GM12878 (cell line): ENCODE measurements at regions not wholly inside any gene's neighbourhood (a gene's known extent, or its start where the extent isn't known, plus 50 kb on each side); places are given as distances from the start of the nearest gene placed in this dataset.

Source experiments
- ATAC-seq: fragments of 200-7000 bp; cut with Tn5 transposase; 3 replicates; pipeline ENCODE4 v1.9.1; 2020; ENCODE audit warnings: mild to moderate bottlenecking, moderate library complexity
- BruUV-seq: library from RNA; stranded (reverse); fragments of 400-500 nt; replicated peaks from 2 replicates; lab custom pipeline; 2021; lab: Mats Ljungman, UMichigan
- CTCF ChIA-PET: fragments of 300-600 bp; sonication (Branson Sonifier 250); formaldehyde crosslinking; extraction: SDS; loops from one replicate; lab custom pipeline; 2021; ENCODE audit warnings: inconsistent platforms; lab: Yijun Ruan, JAX
- POLR2A ChIA-PET: fragments of 350-600 bp; formaldehyde crosslinking; extraction: SDS; loops from one replicate; lab custom pipeline; 2021; ENCODE audit warnings: inconsistent platforms; lab: Charles Lee
- RAD21 ChIA-PET: fragments of 300-600 bp; sonication (Branson Sonifier 250); formaldehyde crosslinking; loops from one replicate; lab custom pipeline; 2023; ENCODE audit warnings: antibody characterized with exemption; ENCODE audit not compliant: unreplicated experiment; lab: Charles Lee
- SMC1A ChIA-PET: fragments of 300-600 bp; sonication (Branson Sonifier 250); formaldehyde crosslinking; loops from one replicate; lab custom pipeline; 2023; ENCODE audit not compliant: unreplicated experiment, uncharacterized antibody; lab: Charles Lee
- DNase-seq: peaks from one replicate; pipeline ENCODE4 v3.0.0-alpha.2; 2011; ENCODE audit warnings: low read depth, low spot score
- FAIRE-seq: peaks from 3 replicates; lab custom pipeline; 2011; peaks lifted over from hg19 to GRCh38; lab: Jason Lieb, UNC
- H2AFZ ChIP-seq: 2 replicates; pipeline ENCODE4 v1.6.0; 2011; ENCODE audit warnings: low read depth, low read length, control low read depth; ENCODE audit not compliant: control insufficient read depth
- H3K27ac ChIP-seq: 2 replicates; pipeline ENCODE4 v1.5.1; 2011; ENCODE audit warnings: control low read depth; ENCODE audit not compliant: control insufficient read depth, insufficient read depth
- H3K27me3 ChIP-seq, 2 experiments: replicated peaks in 1 of 2; 2 replicates each; pipeline versions ENCODE4 v1.6.0 to v1.6.1; 2011; ENCODE audit warnings: low read length in 1 of 2; ENCODE audit not compliant: control insufficient read depth in 2 of 2, insufficient read depth in 2 of 2
- H3K36me3 ChIP-seq, 2 experiments: 2 replicates each; pipeline ENCODE4 v1.5.1; 2011; ENCODE audit warnings: low read length in 1 of 2; ENCODE audit not compliant: control insufficient read depth in 2 of 2, insufficient read depth in 2 of 2
- H3K4me1 ChIP-seq: 2 replicates; pipeline ENCODE4 v1.6.1; 2011; ENCODE audit warnings: mild to moderate bottlenecking, low read length, moderate library complexity, mixed read lengths; ENCODE audit not compliant: control insufficient read depth, insufficient read depth
- H3K4me2 ChIP-seq: 2 replicates; pipeline ENCODE4 v1.6.0; 2011; ENCODE audit warnings: control low read depth; ENCODE audit not compliant: control insufficient read depth, insufficient read depth
- H3K4me3 ChIP-seq: fragments of 200-600 bp; sonication (generic); 2 replicates; pipeline ENCODE4 v1.5.1; 2016
- H3K79me2 ChIP-seq: 2 replicates; pipeline ENCODE4 v1.6.0; 2011; ENCODE audit warnings: low read length; ENCODE audit not compliant: control insufficient read depth, insufficient read depth
- H3K9ac ChIP-seq: 2 replicates; pipeline ENCODE4 v1.8.0; 2011; ENCODE audit warnings: low read length, control low read depth, mixed read lengths; ENCODE audit not compliant: control insufficient read depth, insufficient read depth
- H3K9me3 ChIP-seq: replicated peaks from 3 replicates; pipeline ENCODE4 v1.5.1; 2011; ENCODE audit warnings: mild to moderate bottlenecking, low read length; ENCODE audit not compliant: control insufficient read depth, insufficient read depth
- H4K20me1 ChIP-seq: 2 replicates; pipeline ENCODE4 v1.6.0; 2011; ENCODE audit not compliant: control insufficient read depth, insufficient read depth
- BMI1 ChIP-seq: fragments of 450-650 bp; IDR thresholded peaks from 2 replicates; pipeline ENCODE4 v1.6.1; 2016; ENCODE audit warnings: mild to moderate bottlenecking, moderate library complexity, borderline replicate concordance
- FOXK2 ChIP-seq: fragments of 450-650 bp; IDR thresholded peaks from 2 replicates; pipeline ENCODE4 v1.6.1; 2017; ENCODE audit warnings: mild to moderate bottlenecking, moderate library complexity
- FOXM1 ChIP-seq: IDR thresholded peaks from 2 replicates; pipeline ENCODE4 v1.6.1; 2012; ENCODE audit warnings: low read depth, mild to moderate bottlenecking, inconsistent platforms, low read length, moderate library complexity
- HDAC2 ChIP-seq: fragments of 200-600 bp; sonication (generic); IDR thresholded peaks from 2 replicates; pipeline ENCODE4 v1.6.1; 2017
- HDAC6 ChIP-seq: fragments of 200-600 bp; sonication (generic); IDR thresholded peaks from one replicate; pipeline ENCODE4 v1.8.0; 2017; ENCODE audit warnings: antibody characterized with exemption; ENCODE audit not compliant: unreplicated experiment
- JUNB ChIP-seq: IDR thresholded peaks from 2 replicates; pipeline ENCODE4 v1.6.1; 2016; ENCODE audit warnings: antibody characterized with exemption, mild to moderate bottlenecking
- MTA3 ChIP-seq: IDR thresholded peaks from 2 replicates; pipeline ENCODE4 v1.6.1; 2012; ENCODE audit warnings: low read length, inconsistent platforms, borderline replicate concordance
- MYB ChIP-seq: fragments of 150-350 bp; IDR thresholded peaks from 2 replicates; pipeline ENCODE4 v1.6.1; 2014; ENCODE audit warnings: mild to moderate bottlenecking, low read depth, low read length, borderline replicate concordance
- NFXL1 ChIP-seq: fragments of 450-650 bp; IDR thresholded peaks from 2 replicates; pipeline ENCODE4 v1.6.1; 2017; ENCODE audit warnings: antibody characterized with exemption, mild to moderate bottlenecking, borderline replicate concordance
- NKRF ChIP-seq: fragments of 450-650 bp; conservative IDR thresholded peaks from 2 replicates; pipeline ENCODE4 v1.6.1; 2017; ENCODE audit warnings: mild to moderate bottlenecking, moderate library complexity
- POLR2AphosphoS2 ChIP-seq: IDR thresholded peaks from 2 replicates; pipeline ENCODE4 v1.6.1; 2011; ENCODE audit warnings: low read depth, mild to moderate bottlenecking, low read length, improper control_type of control experiment, moderate library complexity
- SMAD5 ChIP-seq: IDR thresholded peaks from 2 replicates; pipeline ENCODE4 v1.6.1; 2016; ENCODE audit warnings: antibody characterized with exemption, low read depth
- STAT1 ChIP-seq: fragments of 450-650 bp; conservative IDR thresholded peaks from 2 replicates; pipeline ENCODE4 v1.6.1; 2014; ENCODE audit warnings: antibody characterized with exemption, mild to moderate bottlenecking
- TARDBP ChIP-seq: IDR thresholded peaks from 2 replicates; pipeline ENCODE4 v1.6.1; 2016; ENCODE audit warnings: borderline replicate concordance
- WGBS: methylation state at CpG from one replicate; pipeline ENCODE4 v1.1.6; 2016; ENCODE audit warnings: low lambda C conversion rate; ENCODE audit not compliant: insufficient replicate concordance, insufficient coverage; ENCODE audit errors: missing lambda C conversion rate; 5-methylcytosine and 5-hydroxymethylcytosine counted together
- in situ Hi-C: fragments of 300-500 bp; cut with MboI; formaldehyde crosslinking; loops from 9 replicates; pipeline ENCODE4 v1.14.3; 2018; ENCODE audit warnings: mixed read lengths
- intact Hi-C: fragments of 100-400 bp; cut with micrococcal nuclease; formaldehyde crosslinking; loops from one replicate; pipeline ENCODE4 v1.14.2; 2022; ENCODE audit not compliant: unreplicated experiment
- TF ChIP-seq, protein P1 (sequence below), 3 experiments: IDR thresholded peaks in 2 of 3; conservative IDR thresholded peaks in 1 of 3; 2 replicates each; pipeline ENCODE4 v1.5.1; 2011; ENCODE audit warnings: low read depth in 3 of 3, low read length in 3 of 3, mild to moderate bottlenecking in 3 of 3, control low read depth in 2 of 3, moderate library complexity in 2 of 3, inconsistent platforms in 1 of 3, mixed read lengths in 1 of 3; ENCODE audit not compliant: control insufficient read depth in 2 of 3, insufficient read depth in 1 of 3; ENCODE audit errors: extremely low read depth in 1 of 3
- TF ChIP-seq, protein P2 (sequence below): fragments of 450-650 bp; IDR thresholded peaks from 2 replicates; pipeline ENCODE4 v1.6.1; 2017; ENCODE audit warnings: mild to moderate bottlenecking, moderate library complexity

DNA sequence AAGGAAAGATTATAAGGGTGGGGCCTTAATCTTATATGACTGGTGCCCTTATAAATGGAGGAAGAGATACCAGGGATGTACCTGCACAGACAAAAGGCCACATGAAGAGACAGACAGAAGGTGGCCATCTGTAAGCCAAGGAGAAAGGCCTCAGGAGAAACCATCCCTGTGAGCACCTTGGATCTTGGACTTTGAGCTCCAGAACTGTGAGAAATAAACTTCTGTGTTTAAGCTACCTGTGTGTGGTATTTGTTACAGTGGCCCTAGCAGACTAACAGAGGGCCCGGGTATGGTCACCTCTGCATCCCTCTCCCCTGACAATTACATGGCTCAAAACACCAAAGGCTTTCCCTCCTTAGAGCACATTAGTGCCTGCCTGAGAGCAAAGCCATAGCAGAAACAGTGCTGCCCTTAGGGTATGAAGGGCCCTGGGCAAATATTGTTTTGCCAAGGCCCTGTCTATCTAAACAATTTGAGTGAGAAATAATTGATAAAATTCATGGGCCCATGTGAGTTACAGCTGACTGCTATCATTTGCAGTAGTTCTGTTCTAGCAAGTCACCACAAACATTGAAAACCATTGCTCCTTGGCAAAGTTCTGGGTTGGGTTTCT lies 109.3 kb upstream of the MYCN start:
- in situ Hi-C loops (no loop called here), intact Hi-C loops (no loop called here)
- RAD21 ChIA-PET, result no interaction called here
- POLR2A ChIA-PET, result no interaction called here
- Histone ChIP-seq H3K36me3 (no peaks in the 10 kb centered on the region), H2AFZ (no peak overlapping the region), H3K4me2 (no peak overlapping the region), H3K79me2 (no peaks in the 10 kb centered on the region), H4K20me1 (no peaks in the 10 kb centered on the region), H3K27me3 (no peaks in the 10 kb centered on the region; a peak in 1 of 4 replicates), H3K9me3 (no peaks in the 10 kb centered on the region), H3K4me3 (no peak overlapping the region), H3K9ac (no peak overlapping the region), H3K27ac (no peak overlapping the region), H3K4me1 (no peaks in the 10 kb centered on the region)
- BruUV-seq, result no TSS peak
- no peak for FAIRE-seq
- ATAC-seq, result no peak
- DNase-seq, result no peak
- SMC1A ChIA-PET, result no interaction called here
- CTCF ChIA-PET, result no interaction called here
- 9% methylated on average over 1 of the region's 1 CpG for WGBS
- TF ChIP-seq SMAD5 (no peak), HDAC2 (no peak), TARDBP (no peak), STAT1 (no peak), MTA3 (no peak), MYB (no peak), BMI1 (no peak), NKRF (no peak), NFXL1 (no peak), POLR2AphosphoS2 (no peak), FOXM1 (no peak), FOXK2 (no peak), HDAC6 (no peak), JUNB (no peak)
- TF ChIP-seq, protein P1, sequence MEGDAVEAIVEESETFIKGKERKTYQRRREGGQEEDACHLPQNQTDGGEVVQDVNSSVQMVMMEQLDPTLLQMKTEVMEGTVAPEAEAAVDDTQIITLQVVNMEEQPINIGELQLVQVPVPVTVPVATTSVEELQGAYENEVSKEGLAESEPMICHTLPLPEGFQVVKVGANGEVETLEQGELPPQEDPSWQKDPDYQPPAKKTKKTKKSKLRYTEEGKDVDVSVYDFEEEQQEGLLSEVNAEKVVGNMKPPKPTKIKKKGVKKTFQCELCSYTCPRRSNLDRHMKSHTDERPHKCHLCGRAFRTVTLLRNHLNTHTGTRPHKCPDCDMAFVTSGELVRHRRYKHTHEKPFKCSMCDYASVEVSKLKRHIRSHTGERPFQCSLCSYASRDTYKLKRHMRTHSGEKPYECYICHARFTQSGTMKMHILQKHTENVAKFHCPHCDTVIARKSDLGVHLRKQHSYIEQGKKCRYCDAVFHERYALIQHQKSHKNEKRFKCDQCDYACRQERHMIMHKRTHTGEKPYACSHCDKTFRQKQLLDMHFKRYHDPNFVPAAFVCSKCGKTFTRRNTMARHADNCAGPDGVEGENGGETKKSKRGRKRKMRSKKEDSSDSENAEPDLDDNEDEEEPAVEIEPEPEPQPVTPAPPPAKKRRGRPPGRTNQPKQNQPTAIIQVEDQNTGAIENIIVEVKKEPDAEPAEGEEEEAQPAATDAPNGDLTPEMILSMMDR (IDR thresholded peaks at IDR 0.05 in 2 of 3, conservative IDR thresholded peaks at IDR 0.05 in 1 of 3; ENCODE audit: control insufficient read depth in 2 of 3, extremely low read depth in 1 of 3, insufficient read depth in 1 of 3, low read depth in 3 of 3, low read length in 3 of 3), result no peak
- TF ChIP-seq, protein P2, sequence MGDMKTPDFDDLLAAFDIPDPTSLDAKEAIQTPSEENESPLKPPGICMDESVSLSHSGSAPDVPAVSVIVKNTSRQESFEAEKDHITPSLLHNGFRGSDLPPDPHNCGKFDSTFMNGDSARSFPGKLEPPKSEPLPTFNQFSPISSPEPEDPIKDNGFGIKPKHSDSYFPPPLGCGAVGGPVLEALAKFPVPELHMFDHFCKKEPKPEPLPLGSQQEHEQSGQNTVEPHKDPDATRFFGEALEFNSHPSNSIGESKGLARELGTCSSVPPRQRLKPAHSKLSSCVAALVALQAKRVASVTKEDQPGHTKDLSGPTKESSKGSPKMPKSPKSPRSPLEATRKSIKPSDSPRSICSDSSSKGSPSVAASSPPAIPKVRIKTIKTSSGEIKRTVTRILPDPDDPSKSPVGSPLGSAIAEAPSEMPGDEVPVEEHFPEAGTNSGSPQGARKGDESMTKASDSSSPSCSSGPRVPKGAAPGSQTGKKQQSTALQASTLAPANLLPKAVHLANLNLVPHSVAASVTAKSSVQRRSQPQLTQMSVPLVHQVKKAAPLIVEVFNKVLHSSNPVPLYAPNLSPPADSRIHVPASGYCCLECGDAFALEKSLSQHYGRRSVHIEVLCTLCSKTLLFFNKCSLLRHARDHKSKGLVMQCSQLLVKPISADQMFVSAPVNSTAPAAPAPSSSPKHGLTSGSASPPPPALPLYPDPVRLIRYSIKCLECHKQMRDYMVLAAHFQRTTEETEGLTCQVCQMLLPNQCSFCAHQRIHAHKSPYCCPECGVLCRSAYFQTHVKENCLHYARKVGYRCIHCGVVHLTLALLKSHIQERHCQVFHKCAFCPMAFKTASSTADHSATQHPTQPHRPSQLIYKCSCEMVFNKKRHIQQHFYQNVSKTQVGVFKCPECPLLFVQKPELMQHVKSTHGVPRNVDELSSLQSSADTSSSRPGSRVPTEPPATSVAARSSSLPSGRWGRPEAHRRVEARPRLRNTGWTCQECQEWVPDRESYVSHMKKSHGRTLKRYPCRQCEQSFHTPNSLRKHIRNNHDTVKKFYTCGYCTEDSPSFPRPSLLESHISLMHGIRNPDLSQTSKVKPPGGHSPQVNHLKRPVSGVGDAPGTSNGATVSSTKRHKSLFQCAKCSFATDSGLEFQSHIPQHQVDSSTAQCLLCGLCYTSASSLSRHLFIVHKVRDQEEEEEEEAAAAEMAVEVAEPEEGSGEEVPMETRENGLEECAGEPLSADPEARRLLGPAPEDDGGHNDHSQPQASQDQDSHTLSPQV, result no peak
